Stimulated activated CD4-positive, alpha-beta T cell treated with anti-CD3 and anti-CD28 coated beads, TNF-alpha, amount 100 ng/mL, for 1 hour (primary cell): ENCODE measurements at regions not wholly inside any gene's neighbourhood (a gene's known extent, or its start where the extent isn't known, plus 50 kb on each side); places are given as distances from the start of the nearest gene placed in this dataset.
"Not testable (repeated sequence)": the region's sequence is repeated elsewhere in the genome, so short reads cannot be mapped to it uniquely, and the experiment has no call there.

Experiments used
- DNase-seq, 3 donors: peaks; one replicate each; pipeline ENCODE4 v3.0.0-alpha.2; 2020; ENCODE audit warnings: low read depth in 3 of 3, low spot score in 1 of 3

- DNase-seq, result no peak
Measured at GRCh38 chr12:88855301-88855700, 275.0 kb upstream of the KITLG start.

GRCh38 chr12:88854260-88854659, 274.0 kb upstream of the KITLG start:
- DNase-seq, result no peak

- not testable (repeated sequence) for DNase-seq
Measured at GRCh38 chr12:88847246-88847645, 267.0 kb upstream of the KITLG start.

- DNase-seq, result no peak
Measured at GRCh38 chr12:88844426-88844825, 264.2 kb upstream of the KITLG start.

GRCh38 chr12:88842314-88842713, 262.0 kb upstream of the KITLG start:
- DNase-seq, result no peak

- no peak for DNase-seq
Measured at GRCh38 chr12:88839486-88839885, 259.2 kb upstream of the KITLG start.

GRCh38 chr12:88836156-88836555, 255.9 kb upstream of the KITLG start:
- DNase-seq, result no peak

GRCh38 chr12:88834226-88834625, 254.0 kb upstream of the KITLG start:
- DNase-seq, result no peak

GRCh38 chr12:88833641-88834116, 253.4 kb upstream of the KITLG start:
- no peak for DNase-seq

- DNase-seq, result not testable (repeated sequence)
Measured at GRCh38 chr12:88828537-88828936, 248.3 kb upstream of the KITLG start.

GRCh38 chr12:88820012-88820411, 239.7 kb upstream of the KITLG start:
- DNase-seq, result no peak

- DNase-seq, result no peak
Measured at GRCh38 chr12:88816201-88816600, 235.9 kb upstream of the KITLG start.

- no peak for DNase-seq
Measured at GRCh38 chr12:88814779-88815178, 234.5 kb upstream of the KITLG start.

- DNase-seq, result no peak
Measured at GRCh38 chr12:88812610-88813009, 232.3 kb upstream of the KITLG start.

GRCh38 chr12:88810806-88811205, 230.5 kb upstream of the KITLG start:
- DNase-seq, result no peak

GRCh38 chr12:88809841-88810240, 229.6 kb upstream of the KITLG start:
- DNase-seq, result not testable (repeated sequence)

- no peak for DNase-seq
Measured at GRCh38 chr12:88805692-88806091, 225.4 kb upstream of the KITLG start.

GRCh38 chr12:88805286-88805685, 225.0 kb upstream of the KITLG start:
- no peak for DNase-seq

GRCh38 chr12:88802096-88802706, 221.9 kb upstream of the KITLG start:
- no peak for DNase-seq

GRCh38 chr12:88801227-88802095, 221.2 kb upstream of the KITLG start:
- no peak for DNase-seq

- DNase-seq, result no peak
Measured at GRCh38 chr12:88793096-88793495, 212.8 kb upstream of the KITLG start.

GRCh38 chr12:88790231-88790630, 210.0 kb upstream of the KITLG start:
- DNase-seq, result no peak
